SJSA1 (cell line): ENCODE measurements at regions not wholly inside any gene's neighbourhood (a gene's known extent, or its start where the extent isn't known, plus 50 kb on each side); places are given as distances from the start of the nearest gene placed in this dataset.

Experiments
- DNase-seq, 2 experiments: peaks; one replicate each; pipeline ENCODE4 v3.0.0-alpha.2; 2015 to 2020; ENCODE audit warnings: low spot score in 2 of 2, low read depth in 1 of 2
- H3K27ac ChIP-seq: fragments of 250-450 bp; sonication (Bioruptor Pico); 2 replicates; pipeline ENCODE4 v1.5.1; 2020; ENCODE audit warnings: mild to moderate bottlenecking, moderate library complexity
- H3K27me3 ChIP-seq: fragments of 250-450 bp; sonication (Bioruptor Pico); replicated peaks from 2 replicates; pipeline ENCODE4 v1.5.1; 2020; ENCODE audit warnings: mild to moderate bottlenecking, moderate library complexity
- H3K36me3 ChIP-seq: fragments of 250-450 bp; sonication (Bioruptor Pico); 2 replicates; pipeline ENCODE4 v1.5.1; 2020; ENCODE audit warnings: mild to moderate bottlenecking
- H3K4me1 ChIP-seq: fragments of 250-450 bp; sonication (Bioruptor Pico); replicated peaks from 2 replicates; pipeline ENCODE4 v1.6.1; 2021; ENCODE audit warnings: mild to moderate bottlenecking
- H3K4me3 ChIP-seq: fragments of 250-450 bp; sonication (Bioruptor Pico); 2 replicates; pipeline ENCODE4 v1.5.1; 2020; ENCODE audit warnings: mild to moderate bottlenecking
- H3K9me3 ChIP-seq: fragments of 250-450 bp; sonication (Bioruptor Pico); replicated peaks from 2 replicates; pipeline ENCODE4 v1.5.1; 2020; ENCODE audit warnings: mild to moderate bottlenecking

DNA sequence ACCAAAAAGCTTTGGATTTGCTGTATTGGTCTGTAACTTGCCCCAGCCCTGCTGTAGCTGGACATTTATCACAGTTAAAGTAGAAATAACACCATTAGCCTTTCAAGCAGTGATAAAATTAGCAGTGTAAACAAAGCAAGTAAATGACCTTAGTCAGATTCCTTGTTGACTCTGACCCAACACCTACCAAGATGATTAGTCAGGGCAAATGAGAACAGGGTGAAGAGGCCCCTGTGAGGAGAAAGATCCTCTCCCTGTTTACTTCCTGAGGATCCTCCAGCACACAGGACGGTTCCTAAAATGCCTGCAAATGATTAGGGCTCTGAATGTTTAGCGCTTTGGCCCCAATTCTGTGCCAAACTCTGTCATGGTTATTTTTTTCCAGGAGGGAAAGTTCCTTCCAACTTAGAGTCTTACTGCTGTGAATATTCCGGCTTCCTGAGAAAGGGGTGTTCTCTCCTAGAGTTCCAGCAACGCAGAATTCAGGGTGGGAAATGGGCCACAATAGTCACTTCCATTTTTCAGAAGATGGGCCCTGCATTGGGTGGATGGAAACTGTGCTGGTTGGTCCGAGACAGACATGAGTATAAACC lies 259.0 kb upstream of the MYOCD start:
- Histone ChIP-seq H3K4me1 (peaks cover 41% of the 10 kb centered on the region), H3K9me3 (no peaks in the 10 kb centered on the region), H3K4me3 (no peak overlapping the region), H3K27ac (no peak overlapping the region), H3K27me3 (no peaks in the 10 kb centered on the region), H3K36me3 (no peaks in the 10 kb centered on the region)
- DNase-seq: no peak

DNA sequence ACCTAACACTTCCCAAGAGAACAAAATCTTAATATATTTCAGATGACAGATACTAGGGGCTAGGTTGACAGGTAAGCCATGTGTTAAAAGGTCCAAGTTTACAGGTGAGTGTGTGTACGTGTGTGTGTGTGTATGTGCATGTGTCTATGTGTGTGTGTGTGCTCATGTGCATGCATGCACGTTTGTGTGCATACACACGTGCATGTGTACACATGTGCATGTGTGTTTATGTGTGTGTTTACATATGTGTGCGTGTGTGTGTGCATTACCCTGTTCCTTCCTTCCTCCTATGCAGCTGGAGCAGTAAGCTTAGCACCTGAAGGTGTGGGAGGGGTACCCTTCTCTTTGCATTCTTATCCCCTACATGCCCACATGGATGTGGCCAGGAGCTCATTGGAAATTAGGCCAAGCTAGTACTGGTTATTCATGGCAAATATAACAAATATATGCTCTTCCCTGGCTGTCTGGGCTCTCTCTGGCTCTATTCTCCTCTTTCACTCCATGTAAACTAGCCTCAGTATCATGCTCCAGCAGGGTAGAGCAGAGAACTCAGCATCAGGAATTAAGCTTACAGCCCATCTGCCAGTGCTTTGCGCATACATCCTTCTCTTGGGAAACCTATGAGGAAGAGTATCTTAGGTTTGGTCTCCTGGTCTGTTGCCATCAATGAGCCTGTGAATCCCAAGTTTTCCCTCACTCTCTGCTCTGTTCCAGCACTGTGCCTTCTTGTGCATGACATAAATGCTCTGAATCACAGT lies 258.0 kb upstream of the MYOCD start:
- no peaks in the 10 kb centered on the region for H3K9me3 ChIP-seq
- H3K27ac ChIP-seq: no peak overlapping the region
- H3K27me3 ChIP-seq: no peaks in the 10 kb centered on the region
- no peaks in the 10 kb centered on the region for H3K36me3 ChIP-seq
- no peak overlapping the region for H3K4me3 ChIP-seq
- peaks cover 34% of the 10 kb centered on the region for H3K4me1 ChIP-seq
- no peak for DNase-seq

DNA sequence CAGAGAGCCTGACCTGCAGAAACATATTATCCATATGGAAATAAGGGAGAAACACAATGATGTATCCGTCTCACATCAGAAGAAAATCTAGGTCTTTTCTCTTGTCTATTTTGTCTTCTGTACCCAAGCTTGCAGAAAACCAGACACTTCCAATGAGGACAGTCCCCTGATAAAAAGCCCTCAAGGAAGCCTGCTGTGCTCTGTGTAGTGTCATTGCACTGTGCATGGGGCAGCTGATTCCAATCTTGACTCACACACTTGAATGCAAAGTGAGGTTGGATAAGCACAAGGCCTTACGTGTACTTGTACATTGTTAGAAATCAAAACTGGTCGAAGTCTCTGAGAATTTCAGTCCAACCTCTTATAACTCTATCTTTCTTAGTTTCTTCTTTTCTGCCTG lies 256.6 kb upstream of the MYOCD start:
- Histone ChIP-seq H3K9me3 (no peaks in the 10 kb centered on the region), H3K4me3 (no peak overlapping the region), H3K27ac (no peak overlapping the region), H3K36me3 (no peaks in the 10 kb centered on the region), H3K27me3 (no peaks in the 10 kb centered on the region), H3K4me1 (peaks cover 23% of the 10 kb centered on the region)
- no peak for DNase-seq

DNA sequence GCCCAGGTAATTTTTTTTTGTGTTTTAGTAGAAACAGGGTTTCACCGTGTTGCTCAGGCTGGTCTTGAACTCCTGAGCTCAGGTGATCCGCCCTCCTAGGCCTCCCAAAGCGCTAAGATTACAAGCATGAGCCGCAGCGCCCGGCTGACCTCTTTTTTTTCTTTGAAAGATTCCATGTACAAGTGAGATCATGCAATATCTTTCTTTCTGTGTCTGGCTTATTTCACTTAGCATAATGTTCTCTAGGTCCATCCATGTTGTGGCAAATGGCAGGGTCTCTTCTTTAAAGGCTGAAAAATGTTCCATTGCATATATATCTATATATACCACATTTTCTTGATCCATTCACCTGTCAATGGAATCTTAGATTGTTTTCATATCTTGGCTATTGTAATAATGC lies 255.0 kb upstream of the MYOCD start:
- no peak overlapping the region for H3K27ac ChIP-seq
- no peak for DNase-seq
- H3K36me3 ChIP-seq: no peaks in the 10 kb centered on the region
- no peak overlapping the region for H3K4me3 ChIP-seq
- H3K9me3 ChIP-seq: no peaks in the 10 kb centered on the region
- H3K27me3 ChIP-seq: no peaks in the 10 kb centered on the region
- peaks cover 26% of the 10 kb centered on the region for H3K4me1 ChIP-seq

DNA sequence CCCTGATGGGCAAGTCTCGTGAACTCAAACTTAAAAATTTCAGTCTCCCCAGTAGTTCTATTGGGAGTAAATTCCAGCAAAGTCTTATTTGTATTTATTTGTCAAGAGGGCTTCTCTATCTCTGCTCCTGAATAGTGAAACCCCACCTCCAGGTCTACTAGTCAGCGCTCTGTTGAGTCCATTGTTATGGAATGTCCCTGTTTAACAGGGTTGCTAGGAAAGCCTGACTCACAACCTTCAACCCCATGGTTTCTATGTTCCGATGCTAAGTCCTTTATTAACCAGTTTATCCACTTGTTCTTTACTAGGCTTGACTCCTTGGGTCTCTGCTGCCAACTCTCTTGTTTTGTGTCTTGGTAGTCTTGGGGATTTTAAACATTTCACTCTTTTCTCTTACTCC lies 250.7 kb upstream of the MYOCD start:
- peak; percentile 48 to 59 for DNase-seq
- H3K9me3 ChIP-seq: no peaks in the 10 kb centered on the region
- H3K36me3 ChIP-seq: no peaks in the 10 kb centered on the region
- no peak overlapping the region for H3K4me3 ChIP-seq
- peaks cover 15% of the 10 kb centered on the region for H3K4me1 ChIP-seq
- peak overlapping the region; percentile 32 for H3K27ac ChIP-seq
- no peaks in the 10 kb centered on the region for H3K27me3 ChIP-seq

DNA sequence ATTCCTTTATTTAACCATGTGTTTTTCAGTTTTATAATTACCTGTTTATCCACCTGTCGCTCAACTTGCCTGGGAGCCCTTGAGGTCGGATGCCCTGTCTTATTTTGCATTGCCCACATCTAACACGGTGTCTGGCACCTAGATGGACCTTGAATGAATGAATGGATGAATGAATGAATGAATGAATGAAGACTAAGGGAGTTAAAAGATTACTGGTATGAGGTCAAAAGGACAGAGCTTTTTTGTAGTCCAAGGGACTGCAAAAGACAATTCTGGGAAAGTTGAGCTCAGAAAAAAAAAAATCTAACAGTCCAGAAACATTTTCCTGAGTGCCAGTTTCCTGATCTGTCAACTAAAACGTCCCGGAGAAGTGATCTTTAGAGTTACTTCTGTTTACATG lies 244.6 kb upstream of the MYOCD start:
- DNase-seq: no peak
- Histone ChIP-seq H3K36me3 (no peaks in the 10 kb centered on the region), H3K4me1 (peaks cover 17% of the 10 kb centered on the region), H3K27ac (no peak overlapping the region), H3K4me3 (no peak overlapping the region), H3K9me3 (no peaks in the 10 kb centered on the region), H3K27me3 (no peaks in the 10 kb centered on the region)

DNA sequence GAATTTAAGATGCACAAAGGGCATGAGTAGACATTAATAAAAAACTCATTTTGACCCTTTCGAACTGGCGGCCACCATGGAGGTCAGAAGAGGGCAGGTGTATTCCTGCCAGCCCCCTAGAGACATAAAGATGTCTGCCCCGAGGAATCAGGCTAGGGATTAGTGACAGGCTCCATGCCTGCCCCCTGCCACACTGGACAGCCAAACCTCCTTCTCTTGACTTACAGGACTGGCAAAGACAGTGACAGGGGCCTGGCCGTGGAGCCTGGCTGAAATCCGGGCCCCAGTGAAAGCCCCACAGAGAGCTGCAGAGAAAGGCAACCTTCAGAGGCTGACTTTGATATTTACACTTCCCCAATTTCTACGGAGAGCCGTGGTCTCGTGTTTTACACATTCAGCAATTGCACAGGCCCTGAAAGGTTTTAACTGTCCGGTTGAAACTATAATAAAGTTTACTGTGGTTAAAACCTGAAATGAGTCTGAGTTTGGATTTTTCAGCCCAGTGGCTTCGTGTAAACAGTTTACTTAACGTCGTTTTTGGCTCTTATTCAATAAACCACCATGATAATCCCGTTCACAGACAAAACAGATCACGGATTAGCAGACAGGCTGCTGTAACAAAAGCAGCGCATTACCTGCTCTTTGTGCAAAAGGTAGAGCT lies 243.9 kb upstream of the MYOCD start:
- no peaks in the 10 kb centered on the region for H3K27me3 ChIP-seq
- DNase-seq: peak in 1 of 2 experiments; percentile 43
- no peaks in the 10 kb centered on the region for H3K9me3 ChIP-seq
- H3K4me1 ChIP-seq: peaks cover 17% of the 10 kb centered on the region
- H3K27ac ChIP-seq: peak overlapping the region; percentile 33; the same call in 1 of the 2 replicates
- H3K4me3 ChIP-seq: no peak overlapping the region
- H3K36me3 ChIP-seq: no peaks in the 10 kb centered on the region

DNA sequence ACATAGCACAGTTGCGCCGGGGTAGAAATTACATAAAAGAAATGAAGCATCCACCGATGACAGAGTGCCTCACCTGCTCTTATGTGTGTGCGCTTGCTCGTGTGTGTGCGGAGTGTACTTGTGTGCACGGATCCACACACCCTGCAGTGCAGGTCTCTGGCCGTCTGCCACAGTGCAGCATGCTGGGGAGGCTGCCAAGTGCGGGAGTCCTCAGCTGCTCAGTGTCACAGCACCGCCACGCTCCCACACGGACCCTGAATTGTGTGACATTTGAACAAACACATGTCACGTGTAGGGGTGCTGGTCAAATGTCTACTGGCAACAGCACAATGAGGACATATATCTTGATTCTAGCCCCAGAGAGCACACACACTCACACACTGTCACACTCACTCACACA lies 243.0 kb upstream of the MYOCD start:
- no peak overlapping the region for H3K27ac ChIP-seq
- H3K4me1 ChIP-seq: peaks cover 17% of the 10 kb centered on the region
- H3K27me3 ChIP-seq: no peaks in the 10 kb centered on the region
- H3K9me3 ChIP-seq: no peaks in the 10 kb centered on the region
- H3K36me3 ChIP-seq: no peaks in the 10 kb centered on the region
- no peak overlapping the region for H3K4me3 ChIP-seq
- DNase-seq: no peak

DNA sequence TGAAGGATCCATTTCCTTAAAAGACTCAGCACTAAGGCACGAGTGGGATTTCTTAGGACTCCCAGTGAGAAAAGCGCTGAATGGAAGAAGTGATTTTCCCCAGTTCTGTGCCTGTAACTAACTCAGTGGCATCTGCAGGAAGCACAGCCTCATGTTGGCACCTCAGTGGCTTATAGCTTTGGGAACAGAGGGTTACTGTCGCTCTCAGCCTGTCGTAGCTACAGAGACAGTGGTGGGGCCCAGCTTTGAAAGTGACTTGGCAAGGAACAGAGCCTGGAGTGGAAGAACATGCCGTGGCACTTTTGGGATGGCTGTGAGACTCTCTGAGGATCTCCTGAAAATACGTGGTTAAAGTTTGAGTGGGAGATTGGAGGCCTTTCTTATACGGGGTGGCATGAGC lies 242.4 kb upstream of the MYOCD start:
- Histone ChIP-seq H3K27ac (no peak overlapping the region), H3K27me3 (no peaks in the 10 kb centered on the region), H3K9me3 (no peaks in the 10 kb centered on the region), H3K4me3 (no peak overlapping the region), H3K36me3 (no peaks in the 10 kb centered on the region), H3K4me1 (peaks cover 17% of the 10 kb centered on the region)
- no peak for DNase-seq

DNA sequence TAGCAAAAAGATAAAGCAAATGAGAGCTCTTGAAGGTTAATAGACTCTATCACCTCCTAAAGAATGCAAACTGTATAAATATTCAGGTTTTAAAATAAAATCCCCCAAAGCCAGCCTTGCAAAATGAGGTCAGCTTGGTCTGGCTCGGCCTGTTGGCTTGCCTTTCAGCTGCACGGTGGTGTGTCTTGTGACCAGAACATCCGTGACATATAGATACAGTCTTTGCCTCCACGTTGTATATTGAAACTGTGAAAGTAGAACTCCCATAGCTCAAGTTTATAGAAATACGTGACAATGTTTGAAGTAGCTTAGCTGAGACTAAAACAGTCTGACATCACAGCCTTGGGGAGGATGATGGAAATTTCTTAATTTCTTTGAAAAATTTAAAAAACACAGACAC lies 236.6 kb upstream of the MYOCD start:
- H3K4me3 ChIP-seq: no peak overlapping the region
- H3K36me3 ChIP-seq: no peaks in the 10 kb centered on the region
- no peak overlapping the region for H3K27ac ChIP-seq
- no peaks in the 10 kb centered on the region for H3K27me3 ChIP-seq
- no peak for DNase-seq
- no peaks in the 10 kb centered on the region for H3K9me3 ChIP-seq
- no peaks in the 10 kb centered on the region for H3K4me1 ChIP-seq

DNA sequence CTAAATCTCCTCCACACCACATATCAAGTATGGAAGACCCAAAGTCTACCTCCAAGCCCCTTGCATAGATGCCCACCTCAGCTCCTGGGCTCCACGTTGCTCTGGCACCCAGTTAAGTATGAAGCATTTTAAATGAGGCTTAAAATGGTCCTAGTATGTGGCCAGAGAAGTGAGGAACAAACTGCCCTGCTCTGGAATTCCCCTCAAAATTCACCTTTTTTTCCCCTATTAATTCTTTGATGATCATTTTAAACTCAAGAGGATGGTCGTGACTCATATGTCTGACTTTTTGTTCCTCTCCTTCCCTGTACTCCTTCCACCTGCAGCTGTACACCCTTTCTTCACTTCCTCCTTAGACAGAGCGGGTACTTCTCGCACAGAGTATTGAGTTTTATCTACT lies 234.5 kb upstream of the MYOCD start:
- no peak for DNase-seq
- no peaks in the 10 kb centered on the region for H3K4me1 ChIP-seq
- no peaks in the 10 kb centered on the region for H3K36me3 ChIP-seq
- no peak overlapping the region for H3K4me3 ChIP-seq
- H3K27me3 ChIP-seq: no peaks in the 10 kb centered on the region
- no peak overlapping the region for H3K27ac ChIP-seq
- H3K9me3 ChIP-seq: no peaks in the 10 kb centered on the region

DNA sequence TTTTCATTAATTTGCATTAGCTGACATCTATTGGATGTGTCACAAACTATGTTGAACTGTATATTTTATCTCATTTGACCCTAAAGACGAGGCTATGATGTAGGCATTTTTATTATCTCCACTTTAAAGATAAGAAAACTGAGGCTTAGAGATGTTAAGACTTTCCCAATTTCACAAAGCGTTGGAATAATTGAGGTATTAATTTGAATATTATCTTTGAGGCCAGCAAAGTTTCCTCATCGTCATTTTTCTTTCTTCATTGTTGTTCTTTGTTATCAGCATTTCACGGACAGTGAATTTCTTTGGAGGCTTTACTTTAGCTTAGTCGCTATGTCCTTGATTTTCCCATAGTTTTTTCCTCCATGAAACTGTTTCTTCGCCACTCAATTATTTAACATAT lies 227.5 kb upstream of the MYOCD start:
- H3K4me1 ChIP-seq: no peaks in the 10 kb centered on the region
- no peaks in the 10 kb centered on the region for H3K9me3 ChIP-seq
- H3K4me3 ChIP-seq: no peak overlapping the region
- H3K27ac ChIP-seq: no peak overlapping the region
- no peaks in the 10 kb centered on the region for H3K36me3 ChIP-seq
- H3K27me3 ChIP-seq: no peaks in the 10 kb centered on the region
- no peak for DNase-seq

DNA sequence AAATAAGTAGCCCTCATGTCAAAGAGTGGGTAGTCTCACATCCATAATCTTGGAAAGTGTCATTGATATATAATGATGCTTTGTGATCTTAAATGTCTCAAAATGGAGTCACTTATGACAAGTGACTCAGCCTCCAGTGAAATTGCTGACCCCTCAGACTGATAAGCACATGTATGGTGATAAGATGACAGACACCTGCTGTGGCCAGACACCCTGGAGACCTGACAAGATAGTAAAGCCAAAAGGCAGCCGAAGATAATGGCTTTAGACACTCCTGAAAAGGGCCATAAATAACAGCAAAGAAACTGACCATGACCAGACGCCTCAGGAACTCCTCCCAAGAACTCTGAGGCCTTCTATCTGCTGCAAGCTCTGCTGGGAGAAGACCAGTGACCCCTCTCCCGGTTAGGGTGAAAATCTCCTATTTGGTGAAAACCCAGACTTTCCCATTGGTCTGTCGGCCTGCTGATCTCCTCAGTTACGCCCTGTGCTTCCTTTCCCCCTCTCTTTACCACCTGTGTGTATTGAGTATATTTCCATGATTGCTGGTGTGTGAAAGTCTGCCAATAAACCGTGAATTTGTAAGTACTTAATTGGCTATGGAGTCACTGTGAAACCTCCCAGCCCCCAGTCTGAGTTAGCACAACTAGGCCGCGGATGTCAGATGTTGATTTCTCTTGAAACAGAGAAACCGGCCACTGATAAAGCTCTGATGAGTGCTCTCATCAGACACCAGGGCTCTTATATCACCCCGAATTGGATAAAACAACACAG lies 226.7 kb upstream of the MYOCD start:
- Histone ChIP-seq H3K27me3 (no peaks in the 10 kb centered on the region), H3K9me3 (no peaks in the 10 kb centered on the region), H3K4me3 (no peak overlapping the region), H3K27ac (no peak overlapping the region), H3K36me3 (no peaks in the 10 kb centered on the region), H3K4me1 (no peaks in the 10 kb centered on the region)
- no peak for DNase-seq

DNA sequence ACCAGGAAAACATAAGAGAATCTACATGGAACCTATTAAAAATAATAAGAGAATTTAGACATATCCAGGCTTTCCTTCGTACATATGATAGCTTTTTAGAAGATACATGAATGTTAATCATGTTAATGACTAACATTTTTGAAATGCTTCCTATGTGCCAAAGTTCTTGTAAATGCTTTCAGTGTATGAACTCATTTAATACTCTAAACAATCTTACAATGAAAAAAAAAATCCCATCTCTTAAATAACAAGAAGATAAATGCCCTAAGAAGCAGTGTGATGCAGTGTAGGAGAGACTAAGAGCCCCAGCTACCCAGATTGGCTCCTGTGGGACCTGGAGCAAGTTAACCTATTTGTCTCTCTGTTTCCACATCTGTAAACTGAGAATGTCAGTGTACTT lies 220.4 kb upstream of the MYOCD start:
- Histone ChIP-seq H3K36me3 (no peaks in the 10 kb centered on the region), H3K4me1 (no peaks in the 10 kb centered on the region), H3K27me3 (no peaks in the 10 kb centered on the region), H3K27ac (no peak overlapping the region), H3K9me3 (no peaks in the 10 kb centered on the region), H3K4me3 (no peak overlapping the region)
- no peak for DNase-seq
